Mucosa of gallbladder (tissue), 1 donor: ENCODE measurements at regions not wholly inside any gene's neighbourhood (a gene's known extent, or its start where the extent isn't known, plus 50 kb on each side); places are given as distances from the start of the nearest gene placed in this dataset.

ENCODE experiments used
- DNase-seq: peaks from one replicate; pipeline ENCODE4 v3.0.0-alpha.2; 2020; ENCODE audit warnings: low spot score
- donor health status: DM: no; HTN: no; CAD: no.

DNA sequence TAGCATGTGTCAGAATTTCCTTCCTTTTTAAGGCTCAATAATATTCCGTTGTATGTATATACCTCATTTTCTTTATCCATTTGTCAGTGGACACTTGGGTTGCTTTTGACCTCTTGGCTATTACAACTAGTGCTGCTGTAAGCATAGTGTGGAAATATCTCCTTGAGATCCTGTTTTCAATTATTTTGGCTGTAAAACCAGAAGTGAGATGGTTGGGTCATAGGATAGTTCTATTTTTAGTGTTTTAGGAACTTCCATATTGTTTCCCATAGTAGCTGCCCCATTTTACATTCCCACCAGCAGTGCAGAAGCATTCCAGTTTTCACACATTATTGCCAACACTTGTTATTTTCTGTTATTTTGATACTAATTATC, 70.4 kb upstream of the C15orf39 start:
- no peak for DNase-seq

- no peak for DNase-seq
Observed at GRCh38 chr15:75134748-75135147, 66.9 kb upstream of the C15orf39 start.

DNA sequence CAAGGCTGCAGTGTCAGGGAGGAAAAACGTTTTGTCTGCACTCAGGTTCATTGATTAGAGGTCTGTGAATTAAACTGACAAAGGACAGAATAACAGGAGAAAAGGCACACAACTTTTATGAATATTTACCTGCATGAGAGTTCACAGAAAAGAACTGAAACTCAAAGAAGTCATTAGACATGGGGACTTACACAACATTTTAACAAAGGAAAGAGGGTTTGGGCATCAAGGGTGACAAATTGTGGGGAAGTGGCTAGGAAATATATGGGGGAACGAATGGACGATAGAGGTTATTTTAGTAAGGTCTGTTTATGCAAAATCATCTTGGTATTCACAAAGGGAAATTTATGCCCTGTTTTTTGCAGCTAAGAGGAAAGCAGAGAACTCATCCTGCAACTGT, 65.6 kb upstream of the C15orf39 start:
- DNase-seq, result no peak

DNA sequence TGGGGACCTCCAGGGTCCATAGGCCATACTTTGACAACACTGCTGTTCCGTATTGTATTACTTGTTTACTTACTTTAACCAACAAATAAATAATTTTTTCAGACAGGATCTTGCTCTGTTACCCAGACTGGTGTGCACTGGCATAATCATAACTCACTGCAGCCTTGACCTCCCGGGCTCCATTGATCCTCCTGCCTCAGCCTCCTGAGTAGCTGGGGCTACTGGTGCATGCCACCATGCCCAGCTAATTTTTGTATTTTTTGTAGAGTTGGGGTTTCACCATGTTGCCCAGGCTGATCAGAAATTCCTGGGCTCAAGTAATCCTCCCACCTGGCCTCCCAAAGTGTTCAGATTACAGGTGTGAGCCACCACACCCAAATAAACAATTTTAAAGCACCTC, 64.9 kb upstream of the C15orf39 start:
- DNase-seq, result no peak

DNA sequence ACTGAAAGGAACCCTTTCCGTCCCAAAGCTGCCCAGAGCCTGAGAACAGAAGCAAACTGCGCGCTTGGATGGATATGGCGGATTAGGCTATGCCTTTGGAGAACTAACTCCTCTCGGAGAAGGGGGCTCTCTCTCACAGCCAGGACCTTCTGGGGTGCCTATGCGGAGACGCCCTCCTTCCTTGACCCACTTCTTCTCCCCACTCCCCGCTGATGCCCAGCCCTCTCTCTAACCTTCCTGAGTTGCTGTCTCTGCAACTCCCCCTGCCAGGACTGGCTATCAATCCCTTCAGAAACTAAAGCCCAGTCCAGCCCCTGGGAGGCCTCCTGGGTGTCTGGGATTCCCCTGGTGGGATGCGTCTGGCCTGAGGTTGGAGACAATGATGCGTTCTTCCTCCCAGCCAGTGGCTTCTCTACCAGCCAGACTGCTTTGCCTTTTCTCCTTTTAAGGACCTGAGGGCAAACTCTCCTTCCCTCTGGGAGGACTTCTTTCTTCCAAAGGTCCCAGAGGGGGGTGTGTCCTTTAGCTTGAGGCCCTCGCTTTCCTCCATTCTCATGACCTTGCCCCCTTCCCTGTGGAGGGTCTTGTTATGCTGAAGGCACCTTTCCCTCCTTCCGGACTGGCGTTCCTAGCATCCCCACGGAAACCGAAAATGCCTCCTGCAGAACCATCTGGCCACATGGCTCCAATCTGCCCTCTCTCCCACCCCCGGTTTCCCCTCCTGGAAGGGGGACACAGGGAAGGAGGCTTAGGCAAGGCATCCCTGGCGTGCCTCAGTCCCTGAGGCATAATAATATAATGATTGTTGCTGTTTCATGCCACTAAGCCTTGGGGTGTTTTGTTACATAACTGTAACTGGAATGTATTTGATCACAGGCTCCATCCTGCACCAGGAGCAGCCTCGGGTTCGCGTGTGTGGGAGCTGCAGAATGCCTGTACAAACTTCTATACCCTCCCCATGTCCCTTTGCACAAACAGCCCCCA, 63.4 kb upstream of the C15orf39 start:
- no peak for DNase-seq

DNA sequence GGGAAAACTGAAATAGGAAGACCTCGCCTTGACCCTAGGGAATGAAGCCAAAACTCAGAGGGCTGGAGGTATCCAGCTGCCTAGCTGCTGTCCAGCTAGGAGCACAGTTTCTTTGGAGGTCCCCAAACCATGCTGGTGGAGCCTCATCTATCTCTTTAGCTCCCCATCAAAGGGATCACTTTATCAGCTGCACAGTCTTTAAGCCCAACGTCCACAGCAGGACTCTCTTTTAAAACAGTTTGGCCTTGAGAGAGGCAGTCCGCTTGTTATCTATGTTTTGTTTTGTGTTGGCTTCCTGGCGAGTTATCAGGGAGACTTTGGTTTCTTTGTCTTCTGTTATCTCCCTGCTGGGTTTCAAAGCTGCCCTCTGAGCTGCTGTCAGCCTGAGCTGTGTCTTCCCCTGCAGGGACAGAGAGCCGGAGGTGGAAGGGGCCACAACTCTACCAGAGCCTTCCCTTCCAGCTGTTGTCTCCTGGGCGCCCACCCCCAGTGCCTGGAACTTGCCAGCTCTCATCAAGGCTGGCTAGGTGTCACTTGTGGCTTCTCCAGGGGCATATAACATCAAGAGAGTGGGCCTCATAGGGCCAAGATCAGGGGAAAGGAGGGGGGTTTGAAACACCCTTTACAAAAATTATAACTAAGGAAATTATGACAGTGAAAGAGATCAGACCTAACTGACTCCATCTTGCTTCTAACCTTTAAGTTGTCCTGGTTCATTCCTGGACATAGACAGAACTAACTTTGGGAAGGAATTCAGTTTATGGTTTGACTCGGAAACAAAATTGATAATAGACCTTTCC, 61.4 kb upstream of the C15orf39 start:
- no peak for DNase-seq

GRCh38 chr15:75142499-75142898, 59.2 kb upstream of the C15orf39 start:
- no peak for DNase-seq

- DNase-seq, result no peak
Observed at GRCh38 chr15:75143738-75144334, 57.8 kb upstream of the C15orf39 start.

DNA sequence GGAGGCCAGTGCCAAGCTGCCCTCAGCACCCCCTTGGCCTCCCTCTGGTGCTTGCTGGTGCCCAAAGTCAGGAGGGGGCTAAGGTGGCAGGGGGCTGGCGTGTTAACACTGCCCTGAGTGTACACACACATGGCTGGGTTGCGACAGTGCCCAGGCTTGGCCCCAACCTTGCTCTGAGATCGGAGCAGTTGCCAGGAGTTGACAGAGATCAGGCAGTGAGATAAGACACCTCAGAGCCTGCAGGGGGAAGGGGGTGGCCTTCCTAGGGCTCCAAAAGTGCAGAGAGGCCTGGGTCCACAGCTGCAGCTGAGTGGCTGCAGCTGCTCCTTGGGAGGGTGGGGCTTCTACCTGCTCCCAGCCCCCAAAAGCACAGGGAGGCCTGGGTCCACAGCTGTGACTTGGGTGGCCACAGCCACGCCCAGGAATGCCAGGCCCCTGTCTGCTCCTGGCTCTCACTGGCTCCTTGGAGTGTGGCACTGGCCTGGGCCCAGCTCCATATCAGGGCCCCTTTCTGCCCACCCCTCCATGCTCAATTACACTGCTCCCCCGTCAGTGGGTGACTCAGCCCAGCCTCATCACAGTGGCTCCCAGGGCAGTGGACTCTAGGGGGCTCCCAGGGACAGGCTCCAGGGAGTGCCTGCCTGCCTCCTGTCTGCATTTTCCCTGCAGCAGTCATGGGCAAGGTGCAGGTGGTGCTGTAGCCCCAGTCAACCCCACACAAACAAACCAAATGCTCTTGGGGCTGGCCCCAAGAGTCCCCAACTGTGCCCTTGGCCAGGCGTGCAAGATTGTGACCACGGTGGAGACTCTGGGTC, 56.4 kb upstream of the C15orf39 start:
- no peak for DNase-seq

GRCh38 chr15:75148280-75148679, 53.4 kb upstream of the C15orf39 start:
- no peak for DNase-seq

DNA sequence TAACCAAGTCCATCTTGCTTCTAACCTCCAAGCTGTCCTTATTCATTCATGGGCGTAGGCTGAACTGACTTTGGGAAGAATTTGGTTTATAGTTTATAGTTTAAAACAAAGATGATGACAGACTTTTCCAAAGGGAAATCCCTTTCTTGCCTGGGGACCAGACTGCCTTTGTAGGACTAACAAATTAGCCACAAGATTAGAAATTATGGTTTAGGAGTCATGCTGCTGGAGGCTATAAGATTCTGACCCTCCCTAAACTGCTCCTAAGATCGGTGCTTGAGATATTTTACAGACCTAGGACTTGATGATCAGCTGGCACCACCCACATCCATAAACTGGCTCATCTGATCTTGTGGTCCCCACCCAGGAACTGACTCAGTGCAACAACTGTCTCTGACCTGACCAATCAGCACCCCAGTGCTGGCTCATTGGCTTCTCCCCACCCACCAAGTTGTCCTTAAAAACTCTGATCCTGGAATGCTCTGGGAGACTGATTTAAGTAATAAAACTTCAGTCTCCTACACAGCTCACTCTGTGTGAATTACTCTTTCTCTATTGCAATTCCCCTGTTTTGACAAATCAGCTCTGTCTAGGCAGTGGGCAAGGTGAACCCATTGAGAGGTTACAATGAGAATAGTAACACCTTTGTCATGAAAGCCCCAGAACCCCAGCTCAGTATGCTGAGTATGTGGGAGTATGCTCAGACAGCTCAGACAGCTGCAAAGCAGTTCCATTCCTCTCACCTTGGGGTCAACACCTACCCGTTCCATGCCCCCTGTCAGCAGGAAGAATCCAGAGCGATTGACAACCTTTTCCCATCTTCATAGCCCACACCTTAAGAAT, 51.6 kb upstream of the C15orf39 start:
- no peak for DNase-seq

DNA sequence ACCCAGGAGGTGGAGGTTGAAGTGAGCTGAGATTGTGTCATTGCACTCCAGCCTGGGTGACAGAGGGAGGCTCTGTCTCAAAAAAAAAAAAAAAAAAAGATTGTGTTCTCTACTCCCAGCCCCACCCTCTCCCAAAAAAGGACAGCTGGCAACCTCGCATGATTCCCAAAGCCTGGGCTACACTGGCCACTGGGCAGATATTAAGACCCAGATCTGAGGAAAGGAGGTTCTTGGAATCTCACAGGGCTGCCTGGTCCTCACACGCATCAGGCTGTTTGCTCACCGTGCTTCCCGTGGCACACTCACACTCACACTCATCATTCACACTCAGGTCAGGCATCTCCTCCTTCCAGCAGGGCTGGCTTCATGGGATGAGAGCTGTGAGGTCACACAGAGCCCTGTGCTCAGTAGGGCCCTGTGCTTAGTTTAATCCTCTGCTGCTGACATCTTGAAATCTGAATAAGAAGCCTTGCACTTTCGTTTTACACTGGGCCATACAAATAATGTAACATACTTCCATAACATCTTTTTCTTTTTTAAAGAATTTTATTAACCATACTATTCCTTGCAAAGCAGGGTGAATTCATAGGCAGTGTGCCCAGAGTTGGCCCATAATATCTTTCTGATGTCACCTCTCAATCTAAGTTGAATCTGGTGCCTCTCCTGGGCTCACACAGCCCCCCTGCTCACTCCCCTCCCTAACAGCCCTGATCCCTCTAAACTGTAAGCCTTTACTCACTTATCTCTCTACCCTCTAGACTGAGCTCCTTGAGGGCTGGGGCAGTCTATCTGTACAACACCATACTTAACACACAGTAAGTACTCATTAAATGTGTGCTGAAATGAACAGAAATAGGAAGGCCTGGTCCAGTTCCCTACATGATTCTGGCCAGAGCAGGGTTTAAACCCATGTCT, 50.2 kb upstream of the C15orf39 start:
- no peak for DNase-seq
